CD14-positive monocyte (primary cell): ENCODE measurements at regions not wholly inside any gene's neighbourhood (a gene's known extent, or its start where the extent isn't known, plus 50 kb on each side); places are given as distances from the start of the nearest gene placed in this dataset.

ENCODE experiments used
- DNase-seq, 3 donors: peaks; one replicate each; pipeline ENCODE4 v3.0.0-alpha.2; 2011 to 2022
- H2AFZ ChIP-seq: 2 replicates; pipeline ENCODE4 v1.6.0; 2012; ENCODE audit warnings: mild to moderate bottlenecking, low read depth, low read length, inconsistent platforms; ENCODE audit not compliant: insufficient read depth, poor library complexity, severe bottlenecking
- H3K27ac ChIP-seq, 2 donors: 1 replicate in 1 of 2; 2 replicates in 1 of 2; pipeline ENCODE4 v1.5.1; 2012 to 2013; ENCODE audit warnings: low read length in 2 of 2, control low read depth in 1 of 2, inconsistent platforms in 1 of 2, low read depth in 1 of 2, mild to moderate bottlenecking in 1 of 2
- H3K27me3 ChIP-seq, 2 donors: one replicate each; pipeline versions ENCODE4 v1.6.0 to v1.6.1; 2011 to 2013; ENCODE audit warnings: low read length in 2 of 2; ENCODE audit not compliant: control insufficient read depth in 2 of 2, insufficient read depth in 2 of 2
- H3K36me3 ChIP-seq, 2 donors: replicated peaks in 1 of 2; 1 replicate in 1 of 2; 2 replicates in 1 of 2; pipeline versions ENCODE4 v1.5.1 to v1.6.1; 2012 to 2013; ENCODE audit warnings: low read length in 2 of 2, control low read depth in 1 of 2, inconsistent platforms in 1 of 2, mild to moderate bottlenecking in 1 of 2; ENCODE audit not compliant: insufficient read depth in 2 of 2, control insufficient read depth in 1 of 2
- H3K4me1 ChIP-seq, 2 donors: 1 replicate in 1 of 2; 2 replicates in 1 of 2; pipeline versions ENCODE4 v1.5.1 to v1.6.1; 2012 to 2013; ENCODE audit warnings: low read length in 2 of 2, control low read depth in 1 of 2, inconsistent platforms in 1 of 2, mild to moderate bottlenecking in 1 of 2, moderate library complexity in 1 of 2; ENCODE audit not compliant: insufficient read depth in 2 of 2, control insufficient read depth in 1 of 2
- H3K4me2 ChIP-seq: replicated peaks from 2 replicates; pipeline ENCODE3; 2012; ENCODE audit warnings: low read length, moderate library complexity, mild to moderate bottlenecking; ENCODE audit not compliant: poor library complexity, severe bottlenecking; ENCODE audit errors: extremely low read depth
- H3K4me3 ChIP-seq, 3 experiments: fragments of 200-600 bp in 1 of 3; sonication (generic) in 1 of 3; replicated peaks in 1 of 3; 1 replicate in 2 of 3; 2 replicates in 1 of 3; pipeline ENCODE4 v1.5.1; 2011 to 2013; ENCODE audit warnings: low read length in 3 of 3, mild to moderate bottlenecking in 3 of 3, control low read depth in 2 of 3, low read depth in 2 of 3, inconsistent platforms in 1 of 3, moderate library complexity in 1 of 3
- H3K79me2 ChIP-seq: 2 replicates; pipeline ENCODE4 v1.6.0; 2012; ENCODE audit warnings: mild to moderate bottlenecking, control low read depth, inconsistent platforms, low read length, moderate library complexity; ENCODE audit not compliant: insufficient read depth
- H3K9ac ChIP-seq: 2 replicates; pipeline ENCODE4 v1.6.0; 2017; ENCODE audit warnings: low read length, mild to moderate bottlenecking; ENCODE audit not compliant: insufficient read depth, poor library complexity, severe bottlenecking
- H3K9me3 ChIP-seq, 2 donors: replicated peaks in 1 of 2; 1 replicate in 1 of 2; 2 replicates in 1 of 2; pipeline versions ENCODE4 v1.5.1 to v1.6.1; 2012 to 2013; ENCODE audit warnings: low read length in 2 of 2, control low read depth in 1 of 2; ENCODE audit not compliant: control insufficient read depth in 1 of 2, insufficient read depth in 1 of 2
- H4K20me1 ChIP-seq: 2 replicates; pipeline ENCODE4 v1.6.0; 2012; ENCODE audit warnings: mild to moderate bottlenecking, low read length, control low read depth, moderate library complexity; ENCODE audit not compliant: insufficient read depth
- H3K27ac Mint-ChIP-seq, 7 donors: one replicate each; pipeline ENCODE4 v1.8.0; 2020; ENCODE audit warnings: mild to moderate bottlenecking in 7 of 7, mixed read lengths in 7 of 7, moderate library complexity in 6 of 7, inconsistent platforms in 2 of 7
- H3K27me3 Mint-ChIP-seq, 3 donors: one replicate each; pipeline ENCODE4 v1.8.0; 2021 to 2022; ENCODE audit warnings: low read depth in 3 of 3, mild to moderate bottlenecking in 3 of 3, mixed read lengths in 3 of 3, moderate library complexity in 3 of 3, inconsistent platforms in 1 of 3
- H3K36me3 Mint-ChIP-seq, 2 donors: one replicate each; pipeline ENCODE4 v1.8.0; 2020; ENCODE audit warnings: mixed read lengths in 2 of 2, inconsistent platforms in 1 of 2, mild to moderate bottlenecking in 1 of 2
- H3K4me1 Mint-ChIP-seq: one replicate; pipeline ENCODE4 v1.8.0; 2020; ENCODE audit warnings: mild to moderate bottlenecking, mixed read lengths
- H3K4me3 Mint-ChIP-seq, 2 donors: one replicate each; pipeline ENCODE4 v1.8.0; 2020; ENCODE audit warnings: mild to moderate bottlenecking in 2 of 2, mixed read lengths in 2 of 2, moderate library complexity in 1 of 2
- H3K9me3 Mint-ChIP-seq, 7 donors: one replicate each; pipeline ENCODE4 v1.8.0; 2020 to 2022; ENCODE audit warnings: mixed read lengths in 7 of 7, mild to moderate bottlenecking in 6 of 7, moderate library complexity in 6 of 7, inconsistent platforms in 2 of 7
- WGBS: methylation state at CpG from one replicate; pipeline ENCODE4 v1.1.5; 2013; ENCODE audit warnings: missing lambda C conversion rate; ENCODE audit not compliant: insufficient coverage; 5-methylcytosine and 5-hydroxymethylcytosine counted together
- intact Hi-C, 2 donors: fragments of 100-400 bp; cut with micrococcal nuclease; formaldehyde crosslinking; loops; one replicate each; pipeline versions ENCODE4 v1.15.0 to v1.15.1; 2023
- TF ChIP-seq, protein P1 (sequence below): fragments of 200-600 bp; IDR thresholded peaks from one replicate; pipeline ENCODE4 v1.8.0; 2022; ENCODE audit warnings: antibody characterized with exemption, mild to moderate bottlenecking

DNA sequence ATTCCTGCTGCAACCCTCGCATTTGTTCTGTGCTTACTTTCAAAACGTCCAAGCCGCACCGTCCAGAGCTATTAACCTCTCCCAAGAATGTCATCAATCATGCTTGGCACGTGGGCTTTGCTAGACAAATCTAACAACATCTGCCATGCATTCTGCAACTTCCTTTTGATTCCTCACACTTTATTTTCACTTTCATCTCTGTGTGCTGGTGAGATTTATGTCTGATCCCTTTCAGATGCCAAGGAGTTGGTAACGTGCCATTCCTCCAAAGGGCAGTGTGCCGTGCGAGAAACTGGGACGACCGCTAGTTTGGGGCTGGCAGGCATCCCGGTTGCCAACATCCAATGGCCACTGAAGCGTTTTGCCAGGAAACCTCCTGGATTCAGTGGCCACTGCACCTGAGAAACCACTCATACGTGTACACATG, 230.0 kb upstream of the PARD3B start:
- H3K27me3 ChIP-seq: no peaks in the 10 kb centered on the region
- intact Hi-C loops: no loop called here
- Mint-ChIP-seq H3K4me3 (no peak overlapping the region), H3K27me3 (peaks cover 0 to 3% (median 1%) of the 10 kb centered on the region in 3 donors), H3K9me3 (peaks cover 0 to 2% (median 0%) of the 10 kb centered on the region in 7 donors), H3K4me1 (no peaks in the 10 kb centered on the region), H3K27ac (peak overlapping the region in 1 of 7 donors; percentile 0), H3K36me3 (no peaks in the 10 kb centered on the region)
- no peaks in the 10 kb centered on the region for H3K4me1 ChIP-seq
- no peaks in the 10 kb centered on the region for H3K36me3 ChIP-seq
- H2AFZ ChIP-seq: no peak overlapping the region
- no peak overlapping the region for H3K4me3 ChIP-seq
- H3K9me3 ChIP-seq: no peaks in the 10 kb centered on the region
- no peak overlapping the region for H3K9ac ChIP-seq
- no peak overlapping the region for H3K4me2 ChIP-seq
- H4K20me1 ChIP-seq: no peaks in the 10 kb centered on the region
- H3K79me2 ChIP-seq: no peaks in the 10 kb centered on the region
- WGBS: 76% methylated on average over 12 of the region's 13 CpGs
- TF ChIP-seq, protein P1, sequence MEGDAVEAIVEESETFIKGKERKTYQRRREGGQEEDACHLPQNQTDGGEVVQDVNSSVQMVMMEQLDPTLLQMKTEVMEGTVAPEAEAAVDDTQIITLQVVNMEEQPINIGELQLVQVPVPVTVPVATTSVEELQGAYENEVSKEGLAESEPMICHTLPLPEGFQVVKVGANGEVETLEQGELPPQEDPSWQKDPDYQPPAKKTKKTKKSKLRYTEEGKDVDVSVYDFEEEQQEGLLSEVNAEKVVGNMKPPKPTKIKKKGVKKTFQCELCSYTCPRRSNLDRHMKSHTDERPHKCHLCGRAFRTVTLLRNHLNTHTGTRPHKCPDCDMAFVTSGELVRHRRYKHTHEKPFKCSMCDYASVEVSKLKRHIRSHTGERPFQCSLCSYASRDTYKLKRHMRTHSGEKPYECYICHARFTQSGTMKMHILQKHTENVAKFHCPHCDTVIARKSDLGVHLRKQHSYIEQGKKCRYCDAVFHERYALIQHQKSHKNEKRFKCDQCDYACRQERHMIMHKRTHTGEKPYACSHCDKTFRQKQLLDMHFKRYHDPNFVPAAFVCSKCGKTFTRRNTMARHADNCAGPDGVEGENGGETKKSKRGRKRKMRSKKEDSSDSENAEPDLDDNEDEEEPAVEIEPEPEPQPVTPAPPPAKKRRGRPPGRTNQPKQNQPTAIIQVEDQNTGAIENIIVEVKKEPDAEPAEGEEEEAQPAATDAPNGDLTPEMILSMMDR: no peak
- no peak overlapping the region for H3K27ac ChIP-seq
- DNase-seq: no peak

DNA sequence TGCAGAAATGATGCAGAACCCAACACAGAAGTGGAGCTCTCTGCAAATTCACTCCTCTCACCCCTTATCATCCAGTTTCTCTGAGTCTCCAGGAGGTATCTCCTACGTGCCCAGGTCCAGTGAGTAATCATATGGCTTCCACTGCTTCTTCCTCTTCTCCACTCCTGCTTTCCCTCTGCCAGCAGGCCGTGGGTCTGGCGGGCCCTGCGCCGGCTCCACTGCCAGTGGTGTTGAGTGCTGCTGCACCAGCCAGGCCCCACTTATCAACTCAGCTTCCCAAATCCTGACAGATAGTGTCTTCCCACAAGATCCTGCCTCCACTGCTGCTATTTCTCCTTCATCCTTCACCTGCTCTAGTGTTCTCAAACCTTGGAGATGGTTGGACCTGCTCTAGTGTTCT, 227.6 kb upstream of the PARD3B start:
- H3K36me3 Mint-ChIP-seq: no peaks in the 10 kb centered on the region
- no peak overlapping the region for H3K27ac Mint-ChIP-seq
- Histone ChIP-seq H3K27me3 (no peaks in the 10 kb centered on the region), H3K79me2 (no peaks in the 10 kb centered on the region), H3K9me3 (no peaks in the 10 kb centered on the region), H3K36me3 (no peaks in the 10 kb centered on the region), H3K9ac (no peak overlapping the region), H3K4me2 (no peak overlapping the region), H2AFZ (no peak overlapping the region), H4K20me1 (no peaks in the 10 kb centered on the region), H3K4me1 (no peaks in the 10 kb centered on the region), H3K27ac (no peak overlapping the region), H3K4me3 (no peak overlapping the region)
- WGBS: 100% methylated on average over 3 of the region's 5 CpGs
- no peak for DNase-seq
- H3K4me1 Mint-ChIP-seq: no peaks in the 10 kb centered on the region
- no peak overlapping the region for H3K4me3 Mint-ChIP-seq
- TF ChIP-seq, protein P1: no peak
- peaks cover 0 to 5% (median 1%) of the 10 kb centered on the region in 3 donors for H3K27me3 Mint-ChIP-seq
- intact Hi-C loops: no loop called here
- peaks cover 0 to 2% (median 0%) of the 10 kb centered on the region in 7 donors for H3K9me3 Mint-ChIP-seq
